IgD-negative memory B cell (primary cell): ENCODE measurements at regions not wholly inside any gene's neighbourhood (a gene's known extent, or its start where the extent isn't known, plus 50 kb on each side); places are given as distances from the start of the nearest gene placed in this dataset.

Experiments used
- H3K27ac Mint-ChIP-seq, 3 donors: one replicate each; pipeline ENCODE4 v1.8.0; 2020 to 2022; ENCODE audit warnings: mild to moderate bottlenecking in 3 of 3, mixed read lengths in 3 of 3, moderate library complexity in 1 of 3
- H3K27me3 Mint-ChIP-seq: one replicate; pipeline ENCODE4 v1.8.0; 2021; ENCODE audit warnings: mixed read lengths
- H3K36me3 Mint-ChIP-seq: one replicate; pipeline ENCODE4 v1.8.0; 2020; ENCODE audit warnings: mild to moderate bottlenecking, mixed read lengths
- H3K4me1 Mint-ChIP-seq, 3 donors: one replicate each; pipeline ENCODE4 v1.8.0; 2020 to 2022; ENCODE audit warnings: mixed read lengths in 3 of 3, mild to moderate bottlenecking in 1 of 3
- H3K4me3 Mint-ChIP-seq, 4 donors: one replicate each; pipeline ENCODE4 v1.8.0; 2020 to 2022; ENCODE audit warnings: mild to moderate bottlenecking in 4 of 4, mixed read lengths in 4 of 4, moderate library complexity in 3 of 4
- H3K9me3 Mint-ChIP-seq, 3 donors: one replicate each; pipeline ENCODE4 v1.8.0; 2020 to 2021; ENCODE audit warnings: mixed read lengths in 3 of 3, mild to moderate bottlenecking in 1 of 3

GRCh38 chr17:55829995-55830612 lies 79.3 kb downstream of the PCTP start:
- Mint-ChIP-seq H3K4me1 (no peaks in the 10 kb centered on the region), H3K27me3 (peaks cover 4% of the 10 kb centered on the region), H3K4me3 (no peak overlapping the region), H3K9me3 (no peaks in the 10 kb centered on the region), H3K36me3 (no peaks in the 10 kb centered on the region), H3K27ac (no peak overlapping the region)

GRCh38 chr17:55830699-55831471 lies 80.0 kb downstream of the PCTP start:
- peaks cover 5% of the 10 kb centered on the region for H3K27me3 Mint-ChIP-seq
- H3K27ac Mint-ChIP-seq: no peak overlapping the region
- no peaks in the 10 kb centered on the region for H3K36me3 Mint-ChIP-seq
- no peaks in the 10 kb centered on the region for H3K9me3 Mint-ChIP-seq
- no peak overlapping the region for H3K4me3 Mint-ChIP-seq
- H3K4me1 Mint-ChIP-seq: no peaks in the 10 kb centered on the region

- no peak overlapping the region for H3K4me3 Mint-ChIP-seq
Measured at GRCh38 chr17:55833306-55833705, 82.5 kb downstream of the PCTP start.

GRCh38 chr17:55842405-55843158 lies 91.7 kb downstream of the PCTP start:
- Mint-ChIP-seq H3K9me3 (peaks cover 0 to 5% (median under 1%) of the 10 kb centered on the region in 3 donors), H3K27ac (no peak overlapping the region), H3K27me3 (peaks cover 9% of the 10 kb centered on the region), H3K4me3 (no peak overlapping the region), H3K4me1 (no peaks in the 10 kb centered on the region), H3K36me3 (no peaks in the 10 kb centered on the region)

More at GRCh38 chr17:55833306-55833705, 82.5 kb downstream of the PCTP start:
- peaks cover 5% of the 10 kb centered on the region for H3K27me3 Mint-ChIP-seq
- no peaks in the 10 kb centered on the region for H3K36me3 Mint-ChIP-seq
- H3K27ac Mint-ChIP-seq: no peak overlapping the region
- peaks cover 0 to 4% (median 2%) of the 10 kb centered on the region in 3 donors for H3K9me3 Mint-ChIP-seq
- H3K4me1 Mint-ChIP-seq: no peaks in the 10 kb centered on the region

- H3K9me3 Mint-ChIP-seq: peaks cover 0 to 5% (median 0%) of the 10 kb centered on the region in 3 donors
- peaks cover 9% of the 10 kb centered on the region for H3K27me3 Mint-ChIP-seq
- no peaks in the 10 kb centered on the region for H3K36me3 Mint-ChIP-seq
- H3K4me3 Mint-ChIP-seq: no peak overlapping the region
- no peaks in the 10 kb centered on the region for H3K4me1 Mint-ChIP-seq
- no peak overlapping the region for H3K27ac Mint-ChIP-seq
Measured at GRCh38 chr17:55843785-55844184, 92.9 kb downstream of the PCTP start.

- Mint-ChIP-seq H3K4me1 (no peaks in the 10 kb centered on the region), H3K27ac (no peak overlapping the region), H3K27me3 (peaks cover 9% of the 10 kb centered on the region), H3K9me3 (peaks cover 0 to 5% (median 0%) of the 10 kb centered on the region in 3 donors), H3K36me3 (no peaks in the 10 kb centered on the region), H3K4me3 (no peak overlapping the region)
Measured at GRCh38 chr17:55845385-55845784, 94.5 kb downstream of the PCTP start.

- Mint-ChIP-seq H3K4me1 (no peaks in the 10 kb centered on the region), H3K27me3 (peaks cover 9% of the 10 kb centered on the region), H3K9me3 (peaks cover 0 to 5% (median 0%) of the 10 kb centered on the region in 3 donors), H3K36me3 (no peaks in the 10 kb centered on the region), H3K27ac (no peak overlapping the region), H3K4me3 (no peak overlapping the region)
Measured at GRCh38 chr17:55846745-55847144, 95.9 kb downstream of the PCTP start.

DNA sequence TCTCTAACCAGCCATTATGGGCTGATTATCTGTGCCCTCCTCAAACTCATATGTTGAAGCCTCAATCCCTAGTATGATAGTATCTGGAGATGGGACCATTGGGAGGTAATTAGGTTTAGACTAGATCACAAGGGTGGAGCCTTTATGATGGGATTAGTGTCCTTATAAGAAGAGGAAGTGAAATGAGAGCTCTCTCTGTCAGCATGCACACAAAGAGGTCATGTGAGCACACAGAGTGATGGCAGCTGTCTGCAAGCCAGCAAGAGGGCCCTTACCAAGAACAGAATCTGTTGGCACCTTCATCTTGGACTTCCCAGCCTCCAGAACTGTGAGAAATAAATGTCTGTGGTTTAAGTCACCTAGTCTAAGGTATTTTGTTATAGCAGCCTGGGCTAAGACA lies 101.9 kb downstream of the PCTP start:
- Mint-ChIP-seq H3K27ac (no peak overlapping the region), H3K4me3 (no peak overlapping the region)

DNA sequence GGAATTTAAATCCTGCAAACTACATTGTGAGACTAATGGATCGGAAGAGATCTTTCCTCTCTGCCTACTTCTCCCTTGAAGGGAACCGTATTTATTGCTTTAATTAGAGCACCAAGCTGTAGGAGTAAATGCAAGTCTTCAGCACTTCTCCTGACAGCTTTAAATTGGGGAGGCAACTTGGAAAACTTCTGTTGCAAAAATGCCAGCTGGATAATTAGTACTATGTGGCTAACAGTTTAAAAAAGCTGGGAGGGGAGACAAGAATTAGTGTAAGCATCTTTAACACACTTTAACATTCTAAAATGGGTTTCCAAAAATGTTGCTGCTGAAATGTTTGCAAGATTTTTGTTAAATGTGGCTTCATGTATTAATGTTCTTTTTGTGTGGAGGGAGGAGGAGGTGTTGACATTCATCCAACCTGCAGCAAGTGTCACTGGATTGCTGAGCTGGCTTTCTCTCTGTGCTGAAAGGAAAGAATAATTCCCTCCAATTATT lies 108.5 kb downstream of the PCTP start:
- Mint-ChIP-seq H3K27me3 (no peaks in the 10 kb centered on the region), H3K4me1 (no peaks in the 10 kb centered on the region), H3K36me3 (no peaks in the 10 kb centered on the region)

More for the DNA sequence above, 101.9 kb downstream of the PCTP start:
- Mint-ChIP-seq H3K36me3 (no peaks in the 10 kb centered on the region), H3K9me3 (peaks cover 0 to 7% (median 0%) of the 10 kb centered on the region in 3 donors), H3K4me1 (no peaks in the 10 kb centered on the region), H3K27me3 (no peaks in the 10 kb centered on the region)

DNA sequence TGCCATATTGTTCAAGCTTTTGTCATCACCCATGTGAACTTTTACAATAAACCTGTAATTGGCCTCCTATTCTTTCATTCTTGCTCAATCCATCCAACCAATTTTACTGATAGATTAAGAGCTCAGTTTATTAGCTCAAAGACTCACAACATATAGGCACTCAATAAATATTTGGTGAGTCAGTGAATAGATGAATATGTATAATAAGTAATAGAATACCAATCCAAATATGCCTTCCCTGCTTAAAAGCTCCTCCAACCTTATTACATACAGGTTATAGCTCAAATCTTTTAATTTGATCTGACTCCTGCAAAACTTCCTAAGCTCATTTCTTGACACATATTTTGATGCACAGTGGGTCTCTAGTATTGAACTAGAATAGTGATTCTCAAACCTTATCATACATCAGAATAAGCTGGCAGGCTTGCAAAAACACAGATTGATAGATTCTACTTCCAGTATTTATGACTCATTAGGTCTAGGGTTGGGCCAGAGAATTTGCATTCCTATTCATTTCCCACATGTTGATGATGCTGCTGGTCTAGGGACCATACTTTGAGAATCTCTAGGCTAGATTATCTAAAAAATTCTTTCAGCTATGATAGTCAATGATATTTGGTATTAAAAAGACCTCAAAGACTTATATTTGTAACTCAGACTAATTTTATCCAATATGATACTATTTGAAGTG lies 114.4 kb downstream of the PCTP start:
- H3K4me3 Mint-ChIP-seq: no peak overlapping the region
- peaks cover 1 to 6% (median 4%) of the 10 kb centered on the region in 3 donors for H3K9me3 Mint-ChIP-seq
- no peak overlapping the region for H3K27ac Mint-ChIP-seq
- no peaks in the 10 kb centered on the region for H3K27me3 Mint-ChIP-seq
- H3K36me3 Mint-ChIP-seq: no peaks in the 10 kb centered on the region
- H3K4me1 Mint-ChIP-seq: no peaks in the 10 kb centered on the region

More for the DNA sequence above, 108.5 kb downstream of the PCTP start:
- Mint-ChIP-seq H3K9me3 (peaks cover 0 to 8% (median 0%) of the 10 kb centered on the region in 3 donors), H3K4me3 (no peak overlapping the region), H3K27ac (no peak overlapping the region)

DNA sequence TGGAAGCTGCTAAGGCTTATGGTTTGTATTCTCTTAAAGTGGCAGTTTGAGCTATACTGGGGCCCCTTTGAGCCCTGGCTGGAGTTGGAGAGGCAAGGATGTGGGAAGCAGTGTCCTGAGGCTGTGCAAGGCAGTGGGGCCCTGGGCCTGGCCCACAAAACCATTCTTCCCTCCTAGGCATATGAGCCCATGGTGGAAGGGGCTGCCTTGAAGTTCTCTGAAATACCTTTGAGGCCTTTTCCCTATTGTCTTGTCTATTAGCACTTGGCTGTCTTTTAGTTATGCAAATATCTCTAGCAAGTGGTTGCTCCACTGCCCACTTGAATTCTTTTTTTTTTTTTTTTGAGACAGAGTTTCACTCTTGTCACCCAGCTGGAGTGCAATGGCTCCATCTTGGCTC lies 119.2 kb downstream of the PCTP start:
- no peak overlapping the region for H3K4me3 Mint-ChIP-seq
- no peak overlapping the region for H3K27ac Mint-ChIP-seq
- no peaks in the 10 kb centered on the region for H3K36me3 Mint-ChIP-seq
- H3K9me3 Mint-ChIP-seq: peaks cover 0 to 10% (median 4%) of the 10 kb centered on the region in 3 donors
- H3K4me1 Mint-ChIP-seq: no peaks in the 10 kb centered on the region
- no peaks in the 10 kb centered on the region for H3K27me3 Mint-ChIP-seq

- H3K4me3 Mint-ChIP-seq: no peak overlapping the region
- H3K9me3 Mint-ChIP-seq: peaks cover 0 to 4% (median 2%) of the 10 kb centered on the region in 3 donors
- H3K27me3 Mint-ChIP-seq: no peaks in the 10 kb centered on the region
- H3K4me1 Mint-ChIP-seq: no peaks in the 10 kb centered on the region
- H3K27ac Mint-ChIP-seq: peak overlapping the region in 1 of 3 donors; percentile 65
- H3K36me3 Mint-ChIP-seq: no peaks in the 10 kb centered on the region
Measured at GRCh38 chr17:55872374-55872773, 121.5 kb downstream of the PCTP start.

- H3K4me1 Mint-ChIP-seq: no peaks in the 10 kb centered on the region
Measured at GRCh38 chr17:55873017-55873758, 122.3 kb downstream of the PCTP start.

GRCh38 chr17:55883149-55883548 lies 132.3 kb downstream of the PCTP start:
- no peak overlapping the region for H3K4me3 Mint-ChIP-seq
- H3K27ac Mint-ChIP-seq: no peak overlapping the region
- H3K9me3 Mint-ChIP-seq: no peaks in the 10 kb centered on the region
- no peaks in the 10 kb centered on the region for H3K36me3 Mint-ChIP-seq
- H3K4me1 Mint-ChIP-seq: no peaks in the 10 kb centered on the region
- no peaks in the 10 kb centered on the region for H3K27me3 Mint-ChIP-seq

More at GRCh38 chr17:55873017-55873758, 122.3 kb downstream of the PCTP start:
- H3K27ac Mint-ChIP-seq: no peak overlapping the region
- H3K9me3 Mint-ChIP-seq: peaks cover 0 to 4% (median 2%) of the 10 kb centered on the region in 3 donors
- H3K27me3 Mint-ChIP-seq: no peaks in the 10 kb centered on the region
- H3K36me3 Mint-ChIP-seq: peaks cover 1% of the 10 kb centered on the region
- no peak overlapping the region for H3K4me3 Mint-ChIP-seq
